ENCODE measurements at regions not wholly inside any gene's neighbourhood (a gene's known extent, or its start where the extent isn't known, plus 50 kb on each side); places are given as distances from the start of the nearest gene placed in this dataset.

DNA sequence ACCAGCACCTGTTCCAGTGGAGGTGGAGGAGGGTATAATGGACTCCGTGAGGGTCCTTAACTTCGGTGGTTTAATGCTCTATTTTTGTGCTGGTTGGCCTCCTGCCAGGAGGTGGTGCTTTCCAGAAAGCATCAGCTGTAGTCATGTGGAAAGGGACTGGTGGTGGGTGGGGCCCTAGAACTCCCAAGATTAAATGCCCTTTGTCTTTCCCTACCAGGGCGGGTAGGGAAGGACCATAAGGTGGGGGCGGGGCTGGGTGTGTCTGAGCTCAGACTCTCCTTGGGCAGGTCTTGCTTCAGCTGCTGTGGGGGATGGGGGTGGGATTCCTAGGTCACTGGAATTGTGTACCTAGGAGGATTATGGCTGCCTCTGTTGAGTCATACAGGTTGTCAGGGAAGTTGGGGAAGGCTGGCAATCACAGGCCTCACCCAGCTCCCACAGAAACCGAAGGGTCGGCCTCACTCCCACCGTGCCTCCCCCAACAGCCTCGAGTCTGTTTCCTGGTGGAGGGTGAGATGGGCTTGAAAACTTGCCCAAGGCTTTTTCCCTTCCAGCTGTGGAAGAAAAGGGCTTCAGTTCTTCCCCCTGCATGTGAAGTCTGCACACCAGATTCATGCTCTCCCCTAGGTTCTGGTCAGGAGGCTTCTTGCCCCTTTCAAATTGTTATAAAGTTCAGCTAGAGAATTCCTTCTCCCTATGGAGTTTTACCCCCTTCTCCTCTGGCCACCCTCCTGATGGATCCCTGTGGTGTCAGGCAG lies 60.3 kb upstream of the CLDN10 start:
- TF ChIP-seq POLR2A (IDR thresholded peaks at IDR 0.05) = no peak
- TF ChIP-seq, protein P1, sequence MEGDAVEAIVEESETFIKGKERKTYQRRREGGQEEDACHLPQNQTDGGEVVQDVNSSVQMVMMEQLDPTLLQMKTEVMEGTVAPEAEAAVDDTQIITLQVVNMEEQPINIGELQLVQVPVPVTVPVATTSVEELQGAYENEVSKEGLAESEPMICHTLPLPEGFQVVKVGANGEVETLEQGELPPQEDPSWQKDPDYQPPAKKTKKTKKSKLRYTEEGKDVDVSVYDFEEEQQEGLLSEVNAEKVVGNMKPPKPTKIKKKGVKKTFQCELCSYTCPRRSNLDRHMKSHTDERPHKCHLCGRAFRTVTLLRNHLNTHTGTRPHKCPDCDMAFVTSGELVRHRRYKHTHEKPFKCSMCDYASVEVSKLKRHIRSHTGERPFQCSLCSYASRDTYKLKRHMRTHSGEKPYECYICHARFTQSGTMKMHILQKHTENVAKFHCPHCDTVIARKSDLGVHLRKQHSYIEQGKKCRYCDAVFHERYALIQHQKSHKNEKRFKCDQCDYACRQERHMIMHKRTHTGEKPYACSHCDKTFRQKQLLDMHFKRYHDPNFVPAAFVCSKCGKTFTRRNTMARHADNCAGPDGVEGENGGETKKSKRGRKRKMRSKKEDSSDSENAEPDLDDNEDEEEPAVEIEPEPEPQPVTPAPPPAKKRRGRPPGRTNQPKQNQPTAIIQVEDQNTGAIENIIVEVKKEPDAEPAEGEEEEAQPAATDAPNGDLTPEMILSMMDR (IDR thresholded peaks at IDR 0.05) = no peak
- no peak overlapping the region for H3K4me3 ChIP-seq (ENCODE audit: low read depth, poor library complexity, severe bottlenecking)
- DNase-seq (ENCODE audit: low spot score in 2 of 2) = no peak
- intact Hi-C loops (cut with DNase I; ENCODE audit: low total_unique reads) = no loop called here
- 70 to 77% methylated on average over 7 to 8 of the region's 8 CpGs for WGBS, 2 donors

DNA sequence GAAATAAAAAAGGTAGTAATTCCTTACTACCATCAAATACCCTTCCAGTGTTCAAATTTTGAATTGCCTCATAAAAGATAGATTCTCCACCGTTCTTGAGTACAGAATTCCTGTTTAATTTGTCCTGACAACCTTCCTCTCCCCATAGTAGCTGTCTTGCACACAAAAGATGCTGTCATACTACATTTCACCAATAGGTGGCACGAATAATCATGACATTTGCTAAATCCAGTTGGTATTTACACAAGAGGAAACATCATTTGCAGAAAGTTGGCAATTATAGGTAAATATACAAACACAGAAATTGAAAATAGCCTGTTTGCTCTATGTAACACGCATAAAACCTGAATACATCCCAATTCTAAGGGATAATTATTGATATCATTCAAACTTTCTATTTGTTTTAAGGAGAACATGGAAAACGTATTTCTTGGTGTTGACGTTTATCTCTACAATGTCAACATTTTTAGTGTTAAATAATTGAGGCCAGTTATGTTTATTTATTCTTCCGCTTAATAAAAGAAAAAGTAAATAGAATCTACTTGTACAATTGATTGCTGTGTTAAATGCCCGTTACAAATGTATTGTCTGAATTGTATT lies 58.3 kb upstream of the CLDN10 start:
- no peak for DNase-seq (ENCODE audit: low spot score in 2 of 2)
- WGBS, 2 donors = 56 to 57% methylated on average over 7 of the region's 7 CpGs
- no peak overlapping the region for H3K4me3 ChIP-seq (ENCODE audit: low read depth, poor library complexity, severe bottlenecking)
- TF ChIP-seq POLR2A (IDR thresholded peaks at IDR 0.05) = no peak
- TF ChIP-seq, protein P1 (IDR thresholded peaks at IDR 0.05) = no peak
- intact Hi-C loops (cut with DNase I; ENCODE audit: low total_unique reads) = no loop called here

DNA sequence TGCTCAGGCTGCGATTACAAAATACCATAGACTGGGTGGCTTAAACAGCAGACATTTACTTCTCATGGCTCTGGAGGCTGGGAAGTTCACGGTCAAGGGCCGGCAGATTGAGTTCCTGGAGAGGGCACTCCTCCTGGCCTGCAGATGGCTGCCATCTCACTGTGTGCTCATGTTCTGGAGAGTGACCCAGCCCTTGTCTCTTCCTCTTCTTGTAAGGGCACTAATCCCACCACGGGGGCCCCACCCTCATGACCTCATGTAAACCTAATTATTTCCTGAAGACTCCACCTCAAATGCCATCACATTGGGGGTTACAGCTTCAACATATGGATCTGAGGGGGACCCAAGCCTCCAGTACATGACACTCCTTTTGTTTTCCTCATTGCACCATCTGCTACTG lies 56.0 kb upstream of the CLDN10 start:
- 90 to 97% methylated on average over 4 of the region's 4 CpGs for WGBS, 2 donors
- no peak overlapping the region for H3K4me3 ChIP-seq (ENCODE audit: low read depth, poor library complexity, severe bottlenecking)
- intact Hi-C loops (cut with DNase I; ENCODE audit: low total_unique reads) = no loop called here
- DNase-seq (ENCODE audit: low spot score in 2 of 2) = no peak
- TF ChIP-seq POLR2A (IDR thresholded peaks at IDR 0.05) = no peak
- TF ChIP-seq, protein P1 (IDR thresholded peaks at IDR 0.05) = no peak

DNA sequence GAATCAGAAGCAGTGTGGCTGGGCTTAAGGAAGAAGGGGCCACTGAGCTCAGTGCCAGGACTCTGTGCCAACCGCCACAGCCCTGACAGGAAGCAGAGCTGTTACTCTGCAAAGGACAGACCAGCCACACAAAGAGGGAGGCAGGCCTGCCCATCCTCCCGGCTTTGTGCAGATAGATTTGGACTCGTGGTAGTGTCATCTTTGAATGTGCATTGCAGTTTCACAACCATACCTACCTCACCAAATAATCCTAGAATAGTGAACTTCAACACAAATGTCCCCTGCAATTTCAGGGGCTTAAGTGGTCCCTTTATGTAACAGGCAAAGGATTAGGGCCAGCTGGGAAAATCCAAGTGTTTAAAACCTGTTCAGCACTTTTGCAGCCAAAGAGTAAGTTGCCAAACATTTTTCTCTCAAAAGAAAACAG lies 55.1 kb upstream of the CLDN10 start:
- no peak for DNase-seq (ENCODE audit: low spot score in 2 of 2)
- TF ChIP-seq, protein P1 (IDR thresholded peaks at IDR 0.05) = no peak
- TF ChIP-seq POLR2A (IDR thresholded peaks at IDR 0.05) = no peak
- 36 to 51% methylated on average over 3 of the region's 3 CpGs for WGBS, 2 donors
- no peak overlapping the region for H3K4me3 ChIP-seq (ENCODE audit: low read depth, poor library complexity, severe bottlenecking)
- intact Hi-C loops (cut with DNase I; ENCODE audit: low total_unique reads) = no loop called here

DNA sequence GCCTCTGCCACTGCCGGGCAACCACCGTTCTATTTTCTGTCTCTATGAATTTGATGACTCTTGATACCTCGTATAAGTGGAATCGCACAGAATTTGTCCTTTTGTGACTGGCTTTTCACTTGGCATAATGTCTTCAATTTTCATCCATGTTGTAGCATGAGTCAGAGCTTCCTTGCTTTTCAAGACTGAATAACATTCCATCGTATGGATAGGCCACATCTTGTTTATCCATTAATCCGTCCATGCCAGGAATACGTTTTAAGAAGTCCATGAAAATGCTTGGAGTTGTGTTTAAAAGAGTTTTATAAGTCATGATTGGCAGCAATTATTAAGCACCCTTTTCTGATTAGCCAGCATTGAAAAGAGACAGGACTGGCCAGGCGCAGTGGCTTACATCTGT lies 53.6 kb upstream of the CLDN10 start:
- intact Hi-C loops (cut with DNase I; ENCODE audit: low total_unique reads) = no loop called here
- WGBS, 2 donors = 82 to 89% methylated on average over 8 of the region's 8 CpGs
- TF ChIP-seq, protein P1 (IDR thresholded peaks at IDR 0.05) = no peak
- no peak for TF ChIP-seq POLR2A (IDR thresholded peaks at IDR 0.05)
- no peak overlapping the region for H3K4me3 ChIP-seq (ENCODE audit: low read depth, poor library complexity, severe bottlenecking)
- no peak for DNase-seq (ENCODE audit: low spot score in 2 of 2)
